GM23338 (cell line): ENCODE measurements at regions not wholly inside any gene's neighbourhood (a gene's known extent, or its start where the extent isn't known, plus 50 kb on each side); places are given as distances from the start of the nearest gene placed in this dataset.
A peak's percentile ranks its signal among the peaks of the same experiment; 100 is the strongest.

Experiments used
- ATAC-seq: fragments of 200-7000 bp; cut with Tn5 transposase; 3 replicates; pipeline ENCODE4 v1.9.1; 2020
- DNase-seq: peaks from one replicate; pipeline ENCODE4 v3.0.0-alpha.2; 2015; ENCODE audit warnings: low spot score
- H2AFZ ChIP-seq: fragments of 200-600 bp; sonication (generic); 2 replicates; pipeline ENCODE4 v1.8.0; 2016; ENCODE audit warnings: antibody characterized with exemption, mild to moderate bottlenecking, moderate library complexity
- H3F3A ChIP-seq: fragments of 200-600 bp; sonication (generic); replicated peaks from 2 replicates; pipeline ENCODE4 v1.8.0; 2017; ENCODE audit warnings: antibody characterized with exemption, mixed run types, low read depth
- H3K27ac ChIP-seq: fragments of 200-600 bp; sonication (generic); 2 replicates; pipeline ENCODE4 v1.6.1; 2016; ENCODE audit warnings: low read depth
- H3K27me3 ChIP-seq: fragments of 200-600 bp; sonication (generic); 2 replicates; pipeline ENCODE4 v1.8.0; 2016; ENCODE audit warnings: mild to moderate bottlenecking, mixed run types, moderate library complexity; ENCODE audit not compliant: insufficient read depth
- H3K36me3 ChIP-seq: fragments of 200-600 bp; sonication (generic); 2 replicates; pipeline ENCODE4 v1.8.0; 2016; ENCODE audit warnings: mild to moderate bottlenecking; ENCODE audit not compliant: insufficient read depth
- H3K4me1 ChIP-seq: fragments of 200-600 bp; sonication (generic); 2 replicates; pipeline ENCODE4 v1.8.0; 2016; ENCODE audit warnings: mild to moderate bottlenecking, moderate library complexity; ENCODE audit not compliant: insufficient read depth
- H3K4me2 ChIP-seq: fragments of 200-600 bp; sonication (generic); 2 replicates; pipeline ENCODE4 v1.7.1; 2017; ENCODE audit warnings: mixed run types
- H3K4me3 ChIP-seq: fragments of 200-600 bp; sonication (generic); 2 replicates; pipeline ENCODE4 v1.6.1; 2016; ENCODE audit warnings: mixed run types
- H3K79me2 ChIP-seq: fragments of 200-600 bp; sonication (generic); replicated peaks from 2 replicates; pipeline ENCODE4 v1.8.0; 2017; ENCODE audit warnings: mild to moderate bottlenecking; ENCODE audit not compliant: insufficient read depth
- H3K9me2 ChIP-seq: fragments of 200-600 bp; sonication (generic); 2 replicates; pipeline ENCODE4 v1.8.0; 2017; ENCODE audit not compliant: insufficient read depth
- H4K20me1 ChIP-seq: fragments of 200-600 bp; sonication (generic); replicated peaks from 2 replicates; pipeline ENCODE4 v1.8.0; 2017; ENCODE audit warnings: mild to moderate bottlenecking; ENCODE audit not compliant: insufficient read depth
- H3K27ac Mint-ChIP-seq: 2 replicates; pipeline ENCODE4 v1.8.0; 2020; ENCODE audit warnings: inconsistent platforms, mild to moderate bottlenecking, moderate library complexity, mixed read lengths
- H3K27me3 Mint-ChIP-seq: 3 replicates; pipeline ENCODE4 v1.8.0; 2022; ENCODE audit warnings: low read depth, mild to moderate bottlenecking, moderate library complexity, mixed read lengths, inconsistent platforms; ENCODE audit not compliant: insufficient read depth, poor library complexity
- H3K36me3 Mint-ChIP-seq: 3 replicates; pipeline ENCODE4 v1.8.0; 2021; ENCODE audit warnings: low read depth, mild to moderate bottlenecking, inconsistent platforms, moderate library complexity, mixed read lengths
- H3K4me1 Mint-ChIP-seq: 3 replicates; pipeline ENCODE4 v1.8.0; 2020; ENCODE audit warnings: mild to moderate bottlenecking, inconsistent platforms, mixed read lengths
- H3K4me3 Mint-ChIP-seq: 3 replicates; pipeline ENCODE4 v1.8.0; 2021; ENCODE audit warnings: moderate library complexity, mild to moderate bottlenecking, inconsistent platforms, mixed read lengths
- H3K9me3 Mint-ChIP-seq: 3 replicates; pipeline ENCODE4 v1.8.0; 2020; ENCODE audit warnings: moderate library complexity, mild to moderate bottlenecking, inconsistent platforms, mixed read lengths
- CREB1 ChIP-seq: fragments of 250-450 bp; sonication (Bioruptor Pico); IDR thresholded peaks from 2 replicates; pipeline ENCODE4 v1.5.0; 2020; ENCODE audit warnings: low read depth, mild to moderate bottlenecking, moderate library complexity
- CTCF ChIP-seq, 2 experiments: fragments of 200-600 bp in 1 of 2; sonication (generic) in 1 of 2; conservative IDR thresholded peaks; 2 replicates each; pipeline versions ENCODE4 v1.5.1 to v1.6.1; 2016 to 2017; ENCODE audit warnings: antibody characterized with exemption in 2 of 2, low read depth in 2 of 2, mild to moderate bottlenecking in 2 of 2, moderate library complexity in 1 of 2
- ETS1 ChIP-seq: IDR thresholded peaks from 2 replicates; pipeline ENCODE4 v1.6.1; 2016; ENCODE audit warnings: antibody characterized with exemption
- EZH2 ChIP-seq: fragments of 200-600 bp; sonication (generic); IDR thresholded peaks from one replicate; pipeline ENCODE4 v1.8.0; 2017; ENCODE audit warnings: antibody characterized with exemption, mild to moderate bottlenecking, low read depth; ENCODE audit not compliant: unreplicated experiment
- EZH2phosphoT487 ChIP-seq: fragments of 200-600 bp; sonication (generic); IDR thresholded peaks from one replicate; pipeline ENCODE4 v1.8.1; 2018; ENCODE audit warnings: antibody characterized with exemption; ENCODE audit not compliant: unreplicated experiment
- JUNB ChIP-seq: IDR thresholded peaks from one replicate; pipeline ENCODE4 v1.6.1; 2016; ENCODE audit warnings: antibody characterized with exemption; ENCODE audit not compliant: unreplicated experiment
- NANOG ChIP-seq: IDR thresholded peaks from 2 replicates; pipeline ENCODE4 v1.6.1; 2016; ENCODE audit warnings: antibody characterized with exemption, borderline replicate concordance
- POLR2AphosphoS5 ChIP-seq: IDR thresholded peaks from 2 replicates; pipeline ENCODE4 v1.6.1; 2016; ENCODE audit warnings: antibody characterized with exemption, low read depth
- REST ChIP-seq: IDR thresholded peaks from one replicate; pipeline ENCODE4 v1.6.1; 2018; ENCODE audit warnings: antibody characterized with exemption; ENCODE audit not compliant: unreplicated experiment
- STAT1 ChIP-seq: IDR thresholded peaks from one replicate; pipeline ENCODE4 v1.6.1; 2016; ENCODE audit warnings: antibody characterized with exemption; ENCODE audit not compliant: unreplicated experiment
- ZNF114 ChIP-seq: fragments of 250-450 bp; sonication (Bioruptor Pico); IDR thresholded peaks from 2 replicates; pipeline ENCODE4 v1.5.0; 2020; ENCODE audit warnings: mild to moderate bottlenecking, moderate library complexity
- ZNF331 ChIP-seq: fragments of 250-450 bp; sonication (Bioruptor Pico); IDR thresholded peaks from 2 replicates; pipeline ENCODE4 v1.5.0; 2020; ENCODE audit warnings: low read depth, mild to moderate bottlenecking, moderate library complexity
- ZNF462 ChIP-seq: fragments of 250-450 bp; sonication (Bioruptor Pico); IDR thresholded peaks from 2 replicates; pipeline ENCODE4 v1.5.0; 2020; ENCODE audit warnings: mild to moderate bottlenecking, moderate library complexity

GRCh38 chr13:97058391-97058790 is 64.1 kb upstream of the OXGR1 start:
- H3K9me3 Mint-ChIP-seq, result peaks cover 24% of the 10 kb centered on the region
- Histone ChIP-seq H3K4me3 (no peak overlapping the region), H3K27ac (no peak overlapping the region), H3K27me3 (no peaks in the 10 kb centered on the region), H3K79me2 (no peaks in the 10 kb centered on the region), H3K4me1 (peaks cover 8% of the 10 kb centered on the region; the same call in 1 of the 2 replicates), H3K36me3 (no peaks in the 10 kb centered on the region), H2AFZ (peak overlapping the region; percentile 76; the same call in 1 of the 2 replicates), H3F3A (no peaks in the 10 kb centered on the region), H4K20me1 (no peaks in the 10 kb centered on the region), H3K4me2 (no peak overlapping the region), H3K9me2 (peaks cover 6% of the 10 kb centered on the region; the same call in 1 of the 2 replicates)
- no peak overlapping the region for H3K27ac Mint-ChIP-seq
- no peaks in the 10 kb centered on the region for H3K27me3 Mint-ChIP-seq
- H3K4me3 Mint-ChIP-seq, result no peak overlapping the region
- DNase-seq (no peak), ATAC-seq (no peak)
- peaks cover 3% of the 10 kb centered on the region; the same call in 2 of the 3 replicates for H3K4me1 Mint-ChIP-seq
- TF ChIP-seq CREB1 (CRISPR knock-in tag) (no peak), ETS1 (no peak), POLR2AphosphoS5 (no peak), STAT1 (no peak), JUNB (no peak), CTCF (conservative IDR thresholded peaks at IDR 0.05; ENCODE audit: low read depth in 2 of 2) (no peak), REST (no peak), NANOG (no peak), EZH2 (no peak), EZH2phosphoT487 (no peak), ZNF114 (no peak), ZNF462 (CRISPR knock-in tag) (no peak), ZNF331 (CRISPR knock-in tag) (no peak)
- peaks cover 16% of the 10 kb centered on the region; the same call in 2 of the 3 replicates for H3K36me3 Mint-ChIP-seq
